GM21528 (cell line): ENCODE measurements at regions not wholly inside any gene's neighbourhood (a gene's known extent, or its start where the extent isn't known, plus 50 kb on each side); places are given as distances from the start of the nearest gene placed in this dataset.
"Not testable (repeated sequence)": the region's sequence is repeated elsewhere in the genome, so short reads cannot be mapped to it uniquely, and the experiment has no call there.

Experiments
- ATAC-seq: cut with Tn5 transposase; IDR thresholded peaks from one replicate; pipeline ENCODE4 v1.9.1; 2021; ENCODE audit warnings: mild to moderate bottlenecking, moderate library complexity; ENCODE audit not compliant: unreplicated experiment, low FRiP score

- ATAC-seq, result no peak
These were observed 173.7 kb downstream of the HNRNPD start for GRCh38 chr4:82200046-82200445.

- ATAC-seq, result no peak
These were observed 179.5 kb downstream of the HNRNPD start for GRCh38 chr4:82194329-82194728.

DNA sequence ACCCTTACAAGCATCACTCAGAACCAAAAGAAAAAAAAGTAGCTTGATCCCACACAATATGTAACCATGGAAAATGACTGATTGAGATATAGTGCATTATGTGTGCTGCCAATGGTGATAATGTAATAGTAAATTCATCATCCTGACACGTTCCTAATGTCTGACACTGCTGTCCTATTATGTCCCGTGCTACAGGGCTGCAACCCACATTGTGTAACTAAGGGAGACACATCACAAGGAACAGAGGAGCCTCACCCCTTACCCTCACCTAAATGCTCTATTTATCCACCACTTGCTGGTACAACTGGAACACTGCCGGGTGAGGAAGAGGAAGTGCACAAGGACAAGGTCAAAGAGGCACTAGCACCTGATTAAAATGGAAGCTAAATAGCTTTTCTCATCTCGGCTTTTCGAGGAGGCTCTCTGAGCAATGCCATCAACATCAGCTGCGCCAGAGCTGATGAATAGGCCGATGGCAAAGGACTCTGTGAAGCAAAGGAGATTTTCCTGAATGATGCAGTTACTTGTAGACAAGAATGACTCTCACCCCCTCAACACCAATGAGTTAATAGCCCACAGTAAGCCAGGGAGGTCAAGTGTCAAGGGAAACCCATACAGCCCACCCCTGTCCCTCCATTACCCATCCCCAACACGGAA lies 181.6 kb downstream of the HNRNPD start:
- ATAC-seq, result no peak

DNA sequence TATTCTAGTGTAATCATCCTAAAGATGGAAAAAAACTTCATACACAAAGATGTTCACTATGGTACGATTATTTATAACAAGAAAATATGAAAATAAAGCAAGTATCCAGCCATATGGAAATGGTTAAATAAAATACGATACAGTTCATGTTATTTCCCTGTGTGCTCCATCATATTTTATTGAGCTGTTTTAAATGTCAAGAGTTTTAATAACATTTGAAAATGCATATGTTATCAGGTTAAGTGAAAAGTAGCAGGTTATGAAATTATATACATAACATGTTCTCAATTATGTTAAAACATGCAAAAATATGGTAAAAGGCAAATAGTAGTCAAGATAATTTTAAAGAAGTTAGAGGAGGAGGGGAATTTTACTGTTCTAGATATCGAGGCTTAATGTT lies 192.0 kb downstream of the HNRNPD start:
- ATAC-seq, result no peak

DNA sequence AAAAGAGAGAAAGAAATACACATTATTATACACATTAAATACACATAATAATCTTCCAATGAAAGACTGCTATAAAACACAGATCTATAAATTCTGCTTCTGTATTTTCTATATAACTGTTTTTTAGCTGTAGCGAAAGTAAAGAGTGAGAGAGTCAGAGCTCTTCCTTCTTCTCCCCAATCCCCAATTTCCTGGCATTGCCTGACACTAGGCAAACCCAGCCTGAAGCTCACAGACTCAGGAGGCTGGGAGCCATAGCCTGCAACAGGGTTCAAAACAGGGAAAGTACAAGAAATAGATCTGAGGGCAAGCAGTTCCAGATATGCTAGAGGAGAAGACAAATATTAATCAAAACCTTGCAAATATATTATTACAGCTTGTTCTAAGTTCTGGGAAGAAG lies 201.6 kb downstream of the HNRNPD start:
- ATAC-seq, result no peak

DNA sequence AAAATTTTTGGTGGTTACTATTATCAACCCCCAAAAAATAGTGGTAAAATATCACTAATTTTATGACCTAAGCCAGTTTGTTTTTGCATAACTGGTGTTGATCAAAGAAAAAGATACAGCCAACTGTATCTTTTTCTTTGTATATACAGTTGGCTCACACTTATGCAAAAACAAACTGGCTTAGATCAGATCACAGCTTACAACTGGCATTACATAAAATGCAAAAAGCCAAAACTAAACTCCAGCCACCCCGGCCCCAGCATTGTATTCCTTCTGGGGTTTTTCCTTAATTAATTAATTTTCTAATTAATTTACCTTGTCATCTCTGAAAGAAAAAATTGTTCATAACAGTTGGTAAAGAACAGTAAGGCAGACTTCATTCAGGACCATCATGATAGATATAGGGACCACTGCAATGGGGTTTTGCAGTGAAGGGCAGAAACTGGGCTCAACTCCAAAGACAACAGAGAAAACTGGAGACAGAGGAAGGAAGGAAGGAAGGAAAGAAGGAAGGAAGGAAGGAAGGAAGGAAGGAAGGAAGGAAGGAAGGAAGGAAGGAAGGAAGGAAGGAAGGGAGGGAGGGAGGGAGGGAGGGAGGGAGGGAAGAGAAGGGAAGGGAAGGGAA lies 202.1 kb downstream of the HNRNPD start:
- ATAC-seq, result no peak

GRCh38 chr4:82149750-82150149 lies 224.0 kb downstream of the HNRNPD start:
- no peak for ATAC-seq

GRCh38 chr4:82145850-82146249 lies 227.9 kb downstream of the HNRNPD start:
- no peak for ATAC-seq

DNA sequence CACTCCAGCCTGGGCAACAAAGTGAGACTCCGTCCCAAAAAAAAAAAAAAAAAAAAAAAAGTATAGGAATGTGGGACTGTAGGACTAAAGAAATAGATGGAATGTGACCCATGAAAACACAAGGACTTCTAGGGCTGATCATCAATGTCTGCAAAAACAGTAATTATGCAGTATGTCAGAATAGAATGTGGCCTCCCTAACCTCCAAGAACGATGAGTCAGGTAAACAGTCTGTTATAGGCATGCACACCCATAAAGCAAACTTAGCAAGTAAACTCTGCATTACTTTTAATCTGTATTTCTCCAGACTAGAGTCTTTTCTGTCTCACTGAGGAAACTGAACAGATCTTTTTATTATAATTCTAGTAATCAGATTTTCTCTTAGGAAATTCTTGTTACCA lies 233.4 kb downstream of the HNRNPD start:
- no peak for ATAC-seq

DNA sequence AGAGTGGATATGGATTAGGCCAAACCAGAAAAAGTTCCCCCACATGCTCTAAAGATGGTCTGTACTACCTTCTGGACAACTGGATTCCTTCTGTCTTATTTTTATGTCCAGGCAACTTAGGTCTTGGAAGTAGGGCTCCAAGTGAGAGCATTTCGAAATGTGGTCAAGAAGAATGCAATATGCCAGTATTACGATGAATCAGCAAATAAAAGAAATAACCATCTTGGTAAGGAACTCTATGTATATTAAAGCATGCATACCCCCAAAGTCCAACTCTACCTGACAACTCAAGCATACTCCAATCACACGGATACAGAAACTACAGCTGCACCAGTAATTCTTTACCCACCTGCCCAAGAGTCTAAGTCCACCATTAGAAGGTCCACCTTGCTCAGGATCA lies 234.5 kb downstream of the HNRNPD start:
- no peak for ATAC-seq

- ATAC-seq, result no peak
These were observed 235.4 kb downstream of the HNRNPD start for GRCh38 chr4:82138374-82138773.

GRCh38 chr4:82136161-82136801 lies 237.5 kb downstream of the HNRNPD start:
- no peak for ATAC-seq

DNA sequence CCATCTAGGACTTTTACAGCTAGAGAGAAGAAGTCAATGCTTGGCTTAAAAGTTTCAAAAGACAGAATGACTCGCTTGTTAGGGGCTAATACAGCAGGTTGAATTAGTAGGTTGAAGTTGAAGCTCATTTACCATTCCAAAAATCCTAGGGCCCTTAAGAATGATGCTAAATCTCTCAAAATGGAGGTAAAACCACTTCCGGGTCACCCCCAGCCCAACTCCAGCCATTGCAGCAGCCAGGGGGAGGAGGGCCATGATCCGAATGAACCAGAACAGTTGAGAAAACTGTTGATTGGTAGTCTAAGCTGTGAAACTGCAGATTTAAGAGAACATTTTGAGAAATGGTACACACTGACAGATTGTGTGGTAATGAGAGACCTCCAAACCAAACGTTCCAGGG lies 245.4 kb downstream of the HNRNPD start:
- no peak for ATAC-seq

DNA sequence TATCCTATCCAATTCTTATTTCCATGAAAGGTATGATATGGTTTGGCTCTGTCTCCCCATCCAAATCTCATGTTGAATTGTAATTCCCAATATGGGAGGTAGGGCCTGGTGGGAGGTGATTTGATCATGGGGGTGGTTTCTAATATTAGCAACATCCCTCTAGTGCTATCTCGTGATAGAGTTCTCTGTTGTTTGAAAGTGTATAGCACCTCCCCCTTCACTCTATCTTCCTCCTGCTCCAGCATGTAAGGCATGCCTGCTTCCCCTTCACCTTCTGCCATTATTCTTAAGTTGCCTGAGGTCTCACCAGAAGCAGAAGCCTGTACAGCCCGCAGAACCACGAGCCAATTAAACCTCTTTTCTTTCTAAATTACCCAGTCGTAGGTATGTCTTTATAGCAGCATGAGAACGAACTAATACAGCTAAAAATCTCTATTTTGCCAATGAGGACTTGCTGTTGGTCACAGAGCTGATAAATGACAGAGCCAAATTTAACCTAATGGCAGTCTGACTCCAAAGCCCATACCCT lies 247.2 kb downstream of the HNRNPD start:
- no peak for ATAC-seq

DNA sequence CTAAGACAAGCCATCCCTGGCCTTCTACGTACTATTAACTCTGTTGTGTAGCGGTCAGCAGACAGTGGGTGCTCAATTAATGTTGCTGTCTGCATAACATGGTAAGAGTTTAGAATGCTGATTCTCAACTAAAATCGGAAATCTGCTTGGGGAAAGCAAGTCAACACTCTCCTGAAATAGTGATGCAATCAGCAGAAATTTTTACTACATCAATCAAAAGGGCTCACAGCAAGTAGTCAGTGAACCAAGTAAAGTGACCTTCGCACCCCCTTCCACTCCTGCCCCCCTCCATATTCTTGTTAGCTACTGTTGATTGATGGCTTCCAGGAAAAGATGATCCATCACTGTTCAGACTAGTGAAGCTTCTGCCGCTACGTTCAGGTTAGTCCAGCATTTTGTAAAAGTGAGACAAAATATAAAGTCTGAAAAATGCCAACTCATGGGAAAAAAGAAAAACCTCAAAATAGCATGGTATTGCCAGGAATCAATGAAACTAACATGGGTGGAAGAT lies 247.9 kb downstream of the HNRNPD start:
- ATAC-seq, result no peak

DNA sequence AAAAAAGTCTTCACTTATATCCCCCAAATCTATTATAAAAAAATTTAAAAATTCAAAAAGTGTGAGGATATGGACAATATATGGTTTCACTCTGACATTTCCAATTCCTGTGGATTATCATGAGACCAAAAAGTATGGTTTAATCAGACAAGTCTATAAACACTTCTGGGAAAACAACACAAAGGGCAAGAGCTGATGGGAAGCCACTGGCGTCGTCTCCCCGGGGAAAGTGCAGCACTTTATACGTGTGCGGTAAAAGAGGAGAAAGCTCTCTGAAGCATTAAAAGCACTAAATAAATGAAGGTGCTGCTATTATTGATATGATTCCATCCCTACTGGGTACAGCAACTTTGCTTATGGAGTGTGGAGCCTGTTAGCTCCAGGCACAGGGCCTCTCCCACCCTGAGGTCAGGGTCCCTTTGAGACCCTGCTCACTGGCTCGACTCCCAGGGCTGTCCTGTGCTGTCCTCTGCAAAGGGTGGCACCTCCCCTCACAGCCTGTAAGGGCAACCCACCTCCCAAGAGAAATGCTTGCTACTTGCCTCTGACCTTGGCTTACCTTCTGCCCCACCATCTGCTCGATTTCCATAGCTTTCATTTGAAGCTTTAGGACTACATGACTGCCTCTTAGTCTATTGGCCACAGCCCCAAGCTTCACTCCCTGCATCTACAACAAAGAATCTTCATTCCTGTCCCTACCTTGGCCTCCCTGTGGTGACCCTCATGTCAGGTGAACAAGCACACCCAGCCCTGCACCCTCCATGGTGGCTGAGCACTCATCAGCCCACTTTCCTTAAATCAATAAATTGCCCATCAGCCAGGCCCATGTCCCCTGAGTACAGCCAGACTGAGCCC lies 248.6 kb downstream of the HNRNPD start:
- ATAC-seq, result no peak

DNA sequence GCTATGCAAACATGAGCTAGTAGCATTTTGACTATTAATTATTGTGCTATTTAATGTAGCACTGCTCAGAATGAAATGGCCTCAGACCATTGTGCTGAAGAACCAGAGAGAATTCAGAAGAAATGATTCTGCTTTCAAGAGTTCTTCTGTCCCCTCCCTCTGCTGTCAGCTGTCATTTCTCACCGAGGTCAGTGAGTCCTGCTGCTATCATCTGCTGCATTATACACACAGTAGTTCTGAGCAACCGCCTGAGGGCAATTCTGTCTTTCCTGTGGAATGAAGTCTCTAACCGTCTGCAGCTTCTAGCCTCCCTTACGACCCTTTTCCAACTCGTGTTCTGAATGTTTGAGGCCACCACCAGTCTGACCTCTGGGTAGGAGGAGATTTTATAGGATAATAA lies 249.4 kb downstream of the HNRNPD start:
- no peak for ATAC-seq

DNA sequence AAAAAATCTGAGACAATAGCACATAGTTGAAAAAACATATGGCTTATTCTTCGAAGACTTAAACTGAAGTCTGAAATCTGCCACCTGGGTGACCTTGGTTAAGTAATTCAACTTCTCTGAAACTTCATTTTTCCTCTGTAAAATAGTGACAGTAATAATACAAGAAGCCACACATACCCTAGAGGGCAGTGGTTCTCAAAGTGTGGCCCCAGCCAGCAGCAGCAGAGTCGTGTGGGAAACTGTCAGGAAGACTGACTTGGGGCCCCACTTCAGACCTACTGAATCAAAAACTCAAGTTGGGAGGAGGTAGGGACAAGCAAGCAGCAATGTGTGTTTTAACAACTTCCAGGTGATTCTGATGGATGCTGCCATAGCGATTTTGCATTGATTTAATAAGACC lies 249.9 kb downstream of the HNRNPD start:
- ATAC-seq, result no peak

DNA sequence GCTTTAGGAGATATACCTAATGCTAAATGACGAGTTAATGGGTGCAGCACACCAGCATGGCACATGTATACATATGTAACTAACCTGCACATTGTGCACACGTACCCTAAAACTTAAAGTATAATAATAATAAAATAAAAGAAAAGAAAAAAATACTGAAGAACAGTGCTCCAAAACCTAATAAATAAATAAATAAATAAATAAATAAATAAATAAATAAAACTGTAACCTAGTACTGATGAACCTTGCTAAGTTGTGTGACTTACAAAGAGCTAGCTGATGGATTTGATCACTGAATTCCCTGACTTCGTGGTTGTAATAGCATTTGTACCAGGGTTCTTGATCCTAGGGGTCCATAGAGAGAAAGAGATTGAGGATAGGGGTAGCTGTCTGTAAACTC lies 258.6 kb downstream of the HNRNPD start:
- ATAC-seq, result not testable (repeated sequence)

DNA sequence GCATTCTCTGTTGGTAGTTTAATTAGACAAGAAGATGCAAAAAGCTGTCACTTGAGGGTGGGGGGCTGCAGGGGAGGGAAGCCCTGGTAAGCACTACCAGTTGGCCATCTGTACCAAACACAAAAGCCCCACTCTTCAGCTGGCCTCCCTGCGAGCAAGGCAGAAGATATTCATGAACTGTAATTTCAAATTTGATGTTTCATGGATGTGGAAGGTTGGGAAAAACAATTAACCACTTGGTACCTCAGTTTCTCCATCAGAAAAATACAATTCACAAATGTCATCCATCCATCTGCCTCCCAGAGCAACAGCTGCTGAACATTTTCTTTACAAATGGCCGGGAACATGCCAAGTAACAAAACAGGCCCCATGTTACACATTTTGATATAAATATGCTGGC lies 265.3 kb downstream of the HNRNPD start:
- no peak for ATAC-seq

- no peak for ATAC-seq
These were observed 269.2 kb downstream of the HNRNPD start for GRCh38 chr4:82104578-82104977.
